Esophagus muscularis mucosa (tissue), 4 donors: ENCODE measurements at regions not wholly inside any gene's neighbourhood (a gene's known extent, or its start where the extent isn't known, plus 50 kb on each side); places are given as distances from the start of the nearest gene placed in this dataset.
"Not testable (repeated sequence)": the region's sequence is repeated elsewhere in the genome, so short reads cannot be mapped to it uniquely, and the experiment has no call there.

ENCODE experiments used
- DNase-seq: peaks from one replicate; pipeline ENCODE4 v3.0.0-alpha.2; 2017; ENCODE audit errors: extremely low spot score
- H3K27ac ChIP-seq, 4 donors: fragments of 200-600 bp; sonication (generic); replicated peaks in 1 of 4; 1 replicate in 3 of 4; 2 replicates in 1 of 4; pipeline ENCODE4 v1.5.1; 2016 to 2019; ENCODE audit warnings: mild to moderate bottlenecking in 1 of 4
- H3K27me3 ChIP-seq, 4 donors: fragments of 200-600 bp; sonication (generic); one replicate each; pipeline versions ENCODE4 v1.5.1 to v1.6.0; 2016 to 2019
- H3K36me3 ChIP-seq, 4 donors: fragments of 200-600 bp; sonication (generic); one replicate each; pipeline ENCODE4 v1.5.1; 2016 to 2019
- H3K4me1 ChIP-seq, 4 donors: fragments of 200-600 bp; sonication (generic); one replicate each; pipeline ENCODE4 v1.5.1; 2016 to 2019
- H3K4me3 ChIP-seq, 4 donors: fragments of 200-600 bp; sonication (generic); 1 replicate in 2 of 4; 2 replicates in 2 of 4; pipeline ENCODE4 v1.5.1; 2016 to 2019; ENCODE audit warnings: mild to moderate bottlenecking in 4 of 4, moderate library complexity in 1 of 4
- H3K9me3 ChIP-seq, 4 donors: fragments of 200-600 bp; sonication (generic); 1 replicate in 3 of 4; 2 replicates in 1 of 4; pipeline ENCODE4 v1.5.1; 2016 to 2019
- CTCF ChIP-seq, 3 experiments: fragments of 200-600 bp in 2 of 3; fragments of 450-650 bp in 1 of 3; sonication (generic) in 2 of 3; IDR thresholded peaks; one replicate each; pipeline ENCODE4 v1.5.1; 2017 to 2019; ENCODE audit warnings: antibody characterized with exemption in 3 of 3, mild to moderate bottlenecking in 2 of 3, moderate library complexity in 1 of 3
- EP300 ChIP-seq: sonication (generic); formaldehyde crosslinking; IDR thresholded peaks from one replicate; pipeline ENCODE4 v1.6.1; 2017; ENCODE audit warnings: antibody characterized with exemption
- POLR2A ChIP-seq: fragments of 450-650 bp; IDR thresholded peaks from one replicate; pipeline ENCODE4 v1.6.1; 2017; ENCODE audit warnings: antibody characterized with exemption, moderate library complexity, mild to moderate bottlenecking, low read depth
- POLR2AphosphoS5 ChIP-seq, 2 donors: sonication (generic); formaldehyde crosslinking; IDR thresholded peaks; one replicate each; pipeline ENCODE4 v1.6.1; 2017; ENCODE audit warnings: antibody characterized with exemption in 2 of 2
- WGBS: methylation state at CpG from one replicate; pipeline ENCODE4 v1.1.5; 2018; 5-methylcytosine and 5-hydroxymethylcytosine counted together
- intact Hi-C: fragments of 100-400 bp; cut with DNase I; formaldehyde crosslinking; loops from one replicate; pipeline ENCODE4 v1.15.1; 2023

DNA sequence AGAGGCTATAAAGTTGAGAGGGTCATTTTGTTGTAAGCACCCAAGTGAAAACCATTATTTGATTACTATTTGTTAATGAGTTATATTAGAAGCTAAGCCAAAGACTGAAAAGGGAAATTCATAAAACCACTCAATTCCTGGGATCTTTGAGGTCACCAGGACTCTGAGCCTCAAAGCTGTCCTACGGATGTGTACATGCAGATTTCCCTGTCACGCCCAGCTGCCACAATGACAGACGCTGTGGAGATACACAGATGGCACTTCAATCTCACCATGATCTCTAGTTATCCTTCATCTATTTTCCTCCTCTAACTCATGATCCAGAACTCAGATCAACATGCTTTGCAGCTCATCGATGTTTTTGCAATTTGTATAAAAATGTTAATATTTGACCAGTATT lies 403.5 kb upstream of the MIR17HG start:
- H3K4me1 ChIP-seq, result no peaks in the 10 kb centered on the region
- peaks cover 0 to 9% (median 0%) of the 10 kb centered on the region in 4 donors for H3K9me3 ChIP-seq
- no peak for DNase-seq
- WGBS, result 76% methylated on average over 4 of the region's 4 CpGs
- no peak for TF ChIP-seq POLR2A
- TF ChIP-seq CTCF (IDR thresholded peaks at IDR 0.05), result no peak
- TF ChIP-seq POLR2AphosphoS5 (IDR thresholded peaks at IDR 0.05), result no peak
- TF ChIP-seq EP300, result no peak
- no peaks in the 10 kb centered on the region for H3K36me3 ChIP-seq
- H3K27me3 ChIP-seq, result no peaks in the 10 kb centered on the region
- no peak overlapping the region for H3K4me3 ChIP-seq
- intact Hi-C loops, result no loop called here
- H3K27ac ChIP-seq, result no peak overlapping the region

DNA sequence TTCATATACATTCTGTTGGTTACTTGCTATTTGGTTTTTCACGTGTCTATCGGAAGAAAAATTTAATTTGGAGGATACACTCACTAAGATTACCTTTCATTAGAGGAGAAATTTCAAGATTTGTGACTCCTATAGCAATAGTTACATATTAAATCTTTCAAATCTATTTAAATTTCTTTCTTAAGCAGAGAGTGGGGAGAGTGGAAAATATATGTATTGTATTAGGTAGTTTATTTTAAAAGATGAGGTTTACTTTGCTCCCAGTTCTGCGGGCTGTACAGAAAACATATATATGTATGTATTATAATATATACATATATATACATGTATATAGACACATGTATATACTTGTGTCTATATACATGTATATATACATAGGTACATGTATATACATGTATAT lies 402.3 kb upstream of the MIR17HG start:
- H3K9me3 ChIP-seq, H3K27me3 ChIP-seq, DNase-seq, H3K36me3 ChIP-seq, H3K4me3 ChIP-seq, intact Hi-C loops, H3K27ac ChIP-seq, H3K4me1 ChIP-seq: not testable (repeated sequence)
- 98% methylated on average over 3 of the region's 3 CpGs for WGBS

GRCh38 chr13:90946125-90946524 lies 401.4 kb upstream of the MIR17HG start:
- H3K4me1 ChIP-seq, H3K9me3 ChIP-seq, intact Hi-C loops, H3K4me3 ChIP-seq, H3K27ac ChIP-seq, H3K27me3 ChIP-seq, H3K36me3 ChIP-seq, DNase-seq: not testable (repeated sequence)
- WGBS, result 73% methylated on average over 5 of the region's 5 CpGs

DNA sequence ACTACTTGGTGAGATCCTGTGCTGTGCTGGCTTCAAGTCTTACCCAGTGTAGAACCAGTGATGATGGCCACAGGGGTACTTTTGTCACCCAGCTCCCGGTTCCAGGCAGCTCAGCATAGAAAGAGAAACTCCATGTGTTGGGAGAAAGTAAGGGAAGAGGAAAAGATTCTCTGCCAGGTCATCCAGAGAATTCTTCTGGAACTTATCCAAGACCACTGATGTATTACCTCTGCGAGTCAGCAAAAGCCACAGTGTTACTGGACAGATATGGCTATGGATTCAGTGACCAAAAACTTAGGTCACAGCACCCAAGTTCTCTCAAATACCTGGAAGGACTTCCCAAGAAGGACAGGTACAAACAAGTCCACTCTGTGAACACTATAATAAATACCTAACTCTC lies 399.5 kb upstream of the MIR17HG start:
- H3K4me3 ChIP-seq, result no peak overlapping the region
- H3K9me3 ChIP-seq, result peaks cover 0 to 9% (median 0%) of the 10 kb centered on the region in 4 donors
- no peaks in the 10 kb centered on the region for H3K36me3 ChIP-seq
- H3K27ac ChIP-seq, result no peak overlapping the region
- intact Hi-C loops, result no loop called here
- no peak for DNase-seq
- TF ChIP-seq EP300 (no peak), POLR2AphosphoS5 (IDR thresholded peaks at IDR 0.05) (no peak), POLR2A (no peak), CTCF (IDR thresholded peaks at IDR 0.05) (no peak)
- H3K27me3 ChIP-seq, result no peaks in the 10 kb centered on the region
- 68% methylated on average over 2 of the region's 2 CpGs for WGBS
- no peaks in the 10 kb centered on the region for H3K4me1 ChIP-seq

- no peak for TF ChIP-seq EP300
- TF ChIP-seq POLR2AphosphoS5 (IDR thresholded peaks at IDR 0.05), result no peak
- no peak for TF ChIP-seq CTCF (IDR thresholded peaks at IDR 0.05)
- TF ChIP-seq POLR2A, result no peak
- Histone ChIP-seq H3K4me3 (no peak overlapping the region), H3K27me3 (no peaks in the 10 kb centered on the region), H3K4me1 (no peaks in the 10 kb centered on the region), H3K27ac (no peak overlapping the region), H3K36me3 (no peaks in the 10 kb centered on the region), H3K9me3 (peaks cover 0 to 9% (median 0%) of the 10 kb centered on the region in 4 donors)
- no peak for DNase-seq
- WGBS, result 89% methylated on average over 1 of the region's 1 CpG
- intact Hi-C loops, result no loop called here
Measured at GRCh38 chr13:90950160-90950559, 397.3 kb upstream of the MIR17HG start.

- no peak for DNase-seq
- intact Hi-C loops, result no loop called here
- H3K4me3 ChIP-seq, result no peak overlapping the region
- no peaks in the 10 kb centered on the region for H3K4me1 ChIP-seq
- no peaks in the 10 kb centered on the region for H3K27me3 ChIP-seq
- WGBS, result 90% methylated on average over 5 of the region's 5 CpGs
- no peak for TF ChIP-seq CTCF (IDR thresholded peaks at IDR 0.05)
- TF ChIP-seq POLR2AphosphoS5 (IDR thresholded peaks at IDR 0.05), result no peak
- TF ChIP-seq EP300, result no peak
- peaks cover 0 to 9% (median 0%) of the 10 kb centered on the region in 4 donors for H3K9me3 ChIP-seq
- no peak overlapping the region for H3K27ac ChIP-seq
- no peaks in the 10 kb centered on the region for H3K36me3 ChIP-seq
Measured at GRCh38 chr13:90951663-90952062, 395.8 kb upstream of the MIR17HG start.
